HG03442 (cell line): ENCODE measurements at regions not wholly inside any gene's neighbourhood (a gene's known extent, or its start where the extent isn't known, plus 50 kb on each side); places are given as distances from the start of the nearest gene placed in this dataset.

Experiments used
- ATAC-seq: cut with Tn5 transposase; IDR thresholded peaks from one replicate; pipeline ENCODE4 v1.9.1; 2021; ENCODE audit warnings: mild to moderate bottlenecking, moderate library complexity; ENCODE audit not compliant: unreplicated experiment

DNA sequence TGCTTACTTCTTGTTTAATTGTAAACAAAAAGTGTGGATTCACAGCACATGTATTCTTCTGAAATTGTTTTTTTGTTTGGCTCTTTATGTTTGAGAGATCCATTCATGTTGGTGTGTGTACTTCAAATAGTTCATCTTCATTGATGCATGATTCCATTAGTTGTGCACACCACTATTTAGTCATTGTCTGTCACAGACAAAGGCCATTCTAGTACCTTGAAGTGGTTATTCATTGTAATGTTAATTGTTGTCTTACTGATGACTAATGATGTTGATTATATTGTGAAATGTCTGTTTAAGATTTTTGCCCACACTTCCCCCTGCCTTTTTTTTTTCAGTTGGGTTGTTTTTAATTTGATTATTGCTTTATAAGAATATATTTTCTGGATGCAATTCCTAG is 391.3 kb downstream of the DIRAS2 start:
- ATAC-seq, result no peak

GRCh38 chr9:90256345-90256744 is 386.3 kb downstream of the DIRAS2 start:
- ATAC-seq, result no peak

DNA sequence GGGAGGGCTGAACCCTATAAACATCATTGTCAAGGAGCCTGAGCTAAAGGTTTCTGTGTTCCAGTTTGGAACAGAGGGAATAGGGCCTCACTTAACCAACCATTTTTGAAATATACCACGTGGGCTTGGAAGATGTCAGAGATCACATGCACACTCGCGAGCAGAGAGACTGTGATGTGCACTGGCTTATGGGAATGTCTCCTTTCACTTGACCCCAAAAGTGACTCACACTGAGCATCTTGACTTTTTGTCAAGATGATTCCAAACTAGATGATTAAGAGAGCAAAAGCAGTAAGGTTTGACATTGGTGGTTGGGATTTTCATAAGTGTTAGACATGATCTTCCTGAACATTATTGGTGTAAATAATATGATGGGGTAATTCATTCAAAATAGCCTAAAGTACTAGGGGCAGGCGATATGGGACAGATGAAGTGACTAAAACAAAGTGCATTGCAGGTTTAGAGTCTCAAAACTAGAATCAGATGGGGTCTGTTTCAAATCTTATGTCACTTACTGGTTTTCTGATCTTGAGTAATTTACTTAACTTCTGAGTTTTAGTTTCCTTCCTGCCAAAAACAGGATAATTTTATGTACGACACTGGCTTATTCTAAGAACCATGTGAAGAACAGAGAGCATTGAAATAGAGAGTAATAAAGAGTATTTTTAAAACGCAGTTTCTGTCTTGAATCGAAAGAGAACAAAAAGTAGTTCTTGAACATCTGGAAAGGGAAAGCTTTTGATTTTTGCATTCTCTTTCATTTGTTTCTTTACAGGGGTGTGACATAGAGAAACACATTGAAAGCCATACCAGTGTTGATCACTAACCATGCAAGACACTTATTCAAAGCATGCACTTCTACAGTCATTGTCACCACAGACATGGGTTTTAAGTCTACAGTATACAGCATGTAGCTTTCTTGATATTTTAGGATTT is 383.0 kb downstream of the DIRAS2 start:
- peak; percentile 63 for ATAC-seq

DNA sequence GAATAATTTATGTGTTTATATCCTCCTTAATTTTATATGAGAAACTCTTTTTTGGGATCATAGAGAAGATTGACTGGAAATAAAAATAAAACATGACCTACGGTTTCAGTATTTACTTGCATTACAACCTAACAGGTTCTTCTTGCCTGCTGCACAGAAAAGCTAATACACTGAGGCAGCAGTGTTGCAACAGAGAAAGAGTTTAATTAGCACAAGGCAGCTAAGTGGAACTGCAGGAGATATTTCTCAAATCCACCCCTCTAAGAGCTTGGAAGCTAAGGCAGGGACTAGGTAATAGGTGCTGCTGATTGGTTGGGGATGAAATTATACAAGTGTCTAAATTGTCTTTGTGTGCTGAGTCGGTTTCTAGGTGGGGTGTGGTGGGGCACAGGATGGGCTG is 380.9 kb downstream of the DIRAS2 start:
- ATAC-seq, result no peak

GRCh38 chr9:90268613-90269012 is 374.0 kb downstream of the DIRAS2 start:
- ATAC-seq, result no peak

- ATAC-seq, result no peak
Observed at GRCh38 chr9:90271707-90272106, 370.9 kb downstream of the DIRAS2 start.

- no peak for ATAC-seq
Observed at GRCh38 chr9:90274725-90275124, 367.9 kb downstream of the DIRAS2 start.

- ATAC-seq, result no peak
Observed at GRCh38 chr9:90285946-90286345, 356.7 kb downstream of the DIRAS2 start.

DNA sequence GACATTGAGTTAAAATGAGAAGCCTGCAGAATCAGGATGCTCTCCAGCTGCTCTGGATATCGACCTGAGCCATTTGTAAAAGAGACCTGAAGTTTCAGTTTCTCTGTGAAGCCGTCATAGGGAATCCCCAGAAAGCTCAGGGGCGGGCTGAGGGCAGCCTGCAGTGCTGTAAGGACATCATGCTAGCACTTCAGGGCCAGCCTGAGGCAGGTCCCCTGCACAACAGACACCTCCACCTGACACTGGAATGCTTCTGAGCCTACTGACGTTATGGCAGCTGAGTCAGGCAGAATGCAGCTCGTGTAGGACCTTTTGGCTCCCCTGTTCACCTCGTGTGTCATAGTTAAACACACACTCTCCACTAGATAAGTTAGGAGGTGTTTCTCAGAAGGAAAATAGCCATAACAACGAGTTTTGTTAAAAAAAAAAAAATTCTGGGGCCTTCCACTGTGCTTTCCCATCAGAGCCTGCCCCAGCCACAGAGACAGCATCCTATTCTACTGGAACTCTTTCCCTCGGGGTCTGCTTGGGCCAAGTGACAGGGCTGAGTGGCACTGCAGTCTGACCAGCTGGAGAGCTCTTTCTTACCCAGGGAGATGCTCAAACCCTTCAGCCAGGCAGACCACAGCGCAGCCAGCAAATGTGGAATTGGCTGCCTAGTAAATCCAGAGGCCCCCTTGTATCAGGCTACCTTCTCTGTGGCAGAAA is 354.9 kb downstream of the DIRAS2 start:
- ATAC-seq, result peak; percentile 97

DNA sequence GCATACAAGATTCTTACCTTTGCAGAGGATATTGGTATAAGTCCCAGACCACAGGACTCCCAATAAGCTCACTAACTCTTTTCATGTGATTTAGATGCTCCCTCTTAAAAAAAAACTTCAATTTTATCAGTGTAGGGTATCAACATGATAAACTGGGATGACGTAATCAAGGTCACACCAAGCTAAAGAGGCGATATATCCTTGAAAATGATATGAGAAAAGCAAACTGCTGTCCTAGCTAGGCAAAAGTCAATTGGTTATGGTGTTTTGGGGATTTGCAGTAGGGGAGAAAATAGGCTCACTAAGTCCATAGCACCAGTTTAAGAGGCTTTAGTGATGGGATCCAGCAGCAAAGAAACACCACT is 354.4 kb downstream of the DIRAS2 start:
- no peak for ATAC-seq

DNA sequence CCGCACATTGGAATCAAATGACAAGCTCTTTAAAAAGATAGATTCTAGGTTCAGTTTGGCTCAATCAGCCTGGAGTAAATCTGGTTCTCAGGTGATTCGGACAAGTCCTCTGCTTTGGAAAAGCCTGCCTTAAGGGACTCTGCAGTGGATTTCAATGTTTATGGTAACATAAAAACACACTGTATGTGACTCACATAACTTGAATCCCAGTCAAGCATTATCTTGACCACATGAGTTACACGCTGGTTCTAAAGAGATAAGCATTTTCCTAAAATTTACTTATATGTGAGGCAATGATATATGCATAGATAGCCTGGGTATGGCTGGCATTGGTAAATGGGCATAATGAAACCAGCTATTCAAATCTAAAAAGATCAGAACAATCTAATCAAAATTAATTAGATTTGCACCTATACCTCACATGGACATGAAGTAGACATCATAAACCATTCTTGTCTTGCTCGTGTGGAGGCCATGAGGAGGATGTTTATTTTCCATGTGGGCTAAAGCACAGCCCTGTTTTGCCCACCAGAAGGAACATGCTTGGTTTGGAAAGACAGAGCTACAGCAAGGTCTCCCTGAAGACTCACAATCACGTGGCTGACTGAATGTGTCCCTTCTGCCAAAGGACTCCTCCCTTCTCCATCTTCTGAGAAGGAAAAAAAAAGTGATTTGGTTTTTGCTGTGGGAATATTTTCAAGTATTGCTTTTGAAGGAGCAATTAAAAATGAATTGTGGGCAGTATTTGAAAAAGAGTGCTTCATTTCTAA is 351.7 kb downstream of the DIRAS2 start:
- no peak for ATAC-seq

- ATAC-seq, result no peak
Observed at GRCh38 chr9:90296539-90296938, 346.1 kb downstream of the DIRAS2 start.

DNA sequence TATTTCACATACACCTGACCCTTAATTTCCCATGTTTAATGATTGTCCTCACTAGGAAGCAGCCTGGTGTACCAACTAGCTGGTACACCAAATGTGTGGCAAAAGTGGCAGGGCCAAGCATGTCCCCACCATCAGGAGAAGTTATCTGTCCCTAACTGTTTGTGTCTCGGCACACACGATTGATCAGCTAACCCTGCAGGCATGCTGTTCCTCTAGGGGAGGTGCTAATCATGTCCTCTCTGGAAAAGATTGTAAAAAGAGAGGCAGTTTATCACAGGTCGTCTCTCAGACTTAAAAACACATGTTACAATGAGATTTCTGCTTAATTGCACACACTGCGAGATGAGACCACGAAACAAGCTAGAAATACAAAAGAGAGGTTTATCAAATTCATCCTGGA is 342.7 kb downstream of the DIRAS2 start:
- no peak for ATAC-seq

GRCh38 chr9:90300611-90301276 is 341.9 kb downstream of the DIRAS2 start:
- no peak for ATAC-seq

DNA sequence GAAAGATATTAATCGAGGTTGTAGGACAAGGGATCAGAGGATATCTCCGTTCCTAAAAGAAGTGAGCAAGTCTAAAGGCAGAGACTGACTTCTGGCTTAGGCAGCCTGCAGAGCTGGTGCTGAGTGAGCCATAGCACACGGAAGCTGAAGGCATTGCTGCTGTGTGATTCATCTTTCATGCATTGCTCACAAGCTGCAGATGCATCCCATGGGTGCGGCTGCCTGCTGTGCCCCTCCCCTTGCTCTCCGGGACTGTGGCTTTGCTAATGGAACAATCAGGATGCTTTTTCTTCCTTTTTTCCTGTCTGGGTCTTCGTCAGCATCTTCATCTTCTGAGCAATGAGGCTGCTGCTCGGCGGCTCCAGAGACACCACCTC is 341.4 kb downstream of the DIRAS2 start:
- ATAC-seq, result no peak

- ATAC-seq, result no peak
Observed at GRCh38 chr9:90303655-90304054, 339.0 kb downstream of the DIRAS2 start.

DNA sequence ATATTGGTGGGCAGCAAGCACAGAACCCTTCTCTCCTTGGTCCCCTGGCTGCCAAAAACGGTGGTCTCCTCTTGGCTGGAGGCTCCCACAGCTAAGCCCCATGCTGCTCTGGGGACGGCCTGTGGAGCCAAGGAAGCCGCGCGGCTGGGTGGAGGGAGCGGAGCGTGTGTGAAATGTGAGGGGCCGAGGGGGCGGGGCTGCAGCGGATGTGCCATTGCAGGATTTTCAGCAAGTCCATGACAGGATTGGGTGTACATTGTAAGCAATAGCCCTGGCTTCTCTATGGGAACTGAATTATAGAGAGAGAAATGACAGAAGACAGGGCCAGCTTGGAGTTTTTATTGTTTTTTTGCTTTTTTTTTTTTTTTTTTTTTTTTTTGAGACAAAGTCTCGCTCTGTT is 336.5 kb downstream of the DIRAS2 start:
- no peak for ATAC-seq

GRCh38 chr9:90307167-90307833 is 335.3 kb downstream of the DIRAS2 start:
- no peak for ATAC-seq

DNA sequence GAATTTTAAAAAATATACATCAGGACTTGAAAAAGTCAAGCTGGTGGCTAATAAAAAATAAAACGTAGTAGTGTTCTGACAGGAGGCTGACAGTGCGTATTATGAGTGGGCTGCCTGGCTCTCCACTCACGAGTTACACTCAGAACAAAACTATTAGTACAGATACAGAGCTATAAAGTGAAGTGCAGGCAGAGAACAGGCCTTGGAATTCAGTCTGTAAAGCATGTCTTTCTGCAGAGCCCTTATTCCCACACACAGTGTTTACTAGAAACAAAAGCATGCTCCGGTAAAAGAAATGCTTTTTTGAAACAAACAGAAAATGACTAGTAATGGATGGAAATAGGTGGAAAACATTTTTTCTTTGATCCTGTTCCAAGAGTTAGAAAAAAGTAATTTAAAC is 334.7 kb downstream of the DIRAS2 start:
- no peak for ATAC-seq

DNA sequence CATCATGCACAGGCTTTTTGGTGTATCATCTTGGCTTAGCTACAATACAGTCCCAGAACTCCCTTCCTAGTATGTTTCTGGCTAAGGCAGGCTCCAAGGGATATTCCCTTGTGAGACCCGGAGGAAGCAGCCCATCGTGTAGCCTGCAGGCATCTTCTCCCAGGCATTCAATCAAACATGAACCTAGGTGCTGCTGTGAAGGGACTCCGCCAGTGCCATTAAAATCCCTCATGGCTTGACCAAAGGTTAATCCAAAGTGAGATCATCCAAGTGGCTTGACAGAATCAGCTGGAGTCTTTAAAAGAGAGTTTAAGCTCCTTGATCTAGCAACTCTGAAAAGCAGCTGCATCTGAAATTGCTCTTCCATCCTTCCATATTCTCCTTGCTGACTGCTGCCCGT is 333.9 kb downstream of the DIRAS2 start:
- ATAC-seq, result no peak
